GM08714 (cell line): ENCODE measurements at regions not wholly inside any gene's neighbourhood (a gene's known extent, or its start where the extent isn't known, plus 50 kb on each side); places are given as distances from the start of the nearest gene placed in this dataset.

ENCODE experiments used
- H3K4me3 ChIP-seq: fragments of 200-500 bp; sonication (Bioruptor generic); 2 replicates; pipeline ENCODE4 v1.5.1; 2014; ENCODE audit warnings: mild to moderate bottlenecking, low read length, inconsistent platforms
- ZNF274 ChIP-seq: IDR thresholded peaks from 2 replicates; pipeline ENCODE4 v1.6.1; 2012; ENCODE audit warnings: mild to moderate bottlenecking, low read depth, low read length

DNA sequence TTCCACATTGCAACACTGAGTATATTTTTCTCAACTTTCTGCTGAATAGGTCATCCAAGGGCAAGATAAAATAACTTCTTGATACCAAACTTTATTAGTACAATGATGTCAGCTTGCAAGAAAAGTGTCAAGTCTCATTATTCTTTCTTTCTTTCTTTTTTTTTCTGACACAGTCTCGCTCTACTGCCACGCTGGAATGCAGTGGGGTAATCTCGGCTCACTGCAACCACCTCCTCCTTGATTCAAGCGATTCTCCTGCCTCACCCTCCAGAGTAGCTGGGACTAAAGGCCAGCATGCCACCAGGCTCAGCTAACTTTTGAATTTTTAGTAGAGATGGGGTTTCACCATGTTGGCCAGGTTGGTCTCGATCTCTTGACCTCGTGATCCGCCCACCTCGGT lies 523.4 kb downstream of the FSCB start:
- no peak overlapping the region for H3K4me3 ChIP-seq
- TF ChIP-seq ZNF274 = no peak

DNA sequence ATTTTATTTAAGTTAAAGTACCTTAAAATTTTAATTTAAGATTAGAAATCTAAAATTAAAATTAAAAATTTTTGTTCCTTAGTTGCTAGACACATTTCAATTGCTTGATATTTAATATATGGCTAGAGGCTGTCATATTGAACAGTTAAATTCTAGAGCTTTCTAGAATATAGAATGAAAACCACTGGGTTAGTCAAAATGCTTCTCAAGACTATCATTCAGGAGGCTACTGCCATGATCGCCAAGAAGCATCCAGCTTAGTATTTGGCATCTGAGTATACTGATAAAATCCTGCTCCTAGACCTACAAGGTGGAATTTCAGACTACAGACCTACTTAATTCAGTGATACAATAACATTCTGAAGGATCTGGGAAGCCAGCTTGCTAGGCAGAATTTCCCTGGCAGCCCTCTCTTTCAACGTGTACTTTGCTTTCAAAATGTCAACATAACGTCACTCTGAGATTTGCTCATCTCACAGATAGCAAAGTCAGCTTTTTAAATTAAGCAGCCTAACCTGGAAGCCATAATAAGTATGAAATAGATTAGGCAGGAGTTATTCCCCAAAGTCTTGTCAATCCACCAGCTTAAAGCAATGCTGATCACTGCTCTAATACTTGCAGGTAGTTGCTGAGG lies 525.8 kb downstream of the FSCB start:
- H3K4me3 ChIP-seq = no peak overlapping the region
- no peak for TF ChIP-seq ZNF274

DNA sequence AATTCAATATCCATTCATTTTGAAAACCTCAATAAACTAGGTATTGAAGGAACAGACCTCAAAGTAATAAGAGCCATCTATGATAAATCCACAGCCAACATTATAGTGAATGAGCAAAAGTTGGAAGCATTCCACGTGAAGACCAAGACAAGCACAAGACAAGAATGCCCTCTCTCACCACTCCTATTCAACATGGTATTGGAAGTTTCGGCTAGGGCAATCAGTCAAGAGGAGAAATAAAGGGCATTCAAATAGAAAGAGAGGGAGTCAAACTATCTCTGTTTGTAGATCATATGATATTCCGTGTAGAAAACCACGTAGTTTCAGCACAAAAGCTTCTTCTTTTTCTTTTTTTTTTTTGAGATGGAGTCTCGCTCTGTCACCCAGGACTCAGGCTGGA lies 550.3 kb downstream of the FSCB start:
- no peak for TF ChIP-seq ZNF274
- no peak overlapping the region for H3K4me3 ChIP-seq

- TF ChIP-seq ZNF274 = no peak
Measured at GRCh38 chr14:43949400-43949799, 557.7 kb downstream of the FSCB start.

DNA sequence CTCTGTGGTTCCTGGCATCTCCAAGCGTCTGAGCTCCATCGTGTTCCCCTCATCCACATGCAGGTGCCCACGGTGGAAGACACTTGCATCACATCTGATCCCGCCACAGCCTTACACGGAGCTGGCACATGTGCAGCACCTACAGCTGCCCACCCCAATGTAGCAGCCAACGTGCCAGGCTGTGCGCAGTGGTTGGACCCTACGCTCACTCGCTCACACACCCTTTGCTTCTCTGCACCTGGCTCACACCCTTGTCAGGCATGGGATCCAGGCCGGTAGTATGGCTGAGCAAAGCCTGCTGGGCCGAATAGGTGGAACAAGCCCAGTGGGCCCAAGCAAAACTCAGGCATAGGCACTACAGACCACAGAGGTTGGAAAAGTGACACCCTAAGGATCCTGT lies 567.2 kb downstream of the FSCB start:
- no peak for TF ChIP-seq ZNF274

More at GRCh38 chr14:43949400-43949799, 557.7 kb downstream of the FSCB start:
- H3K4me3 ChIP-seq = no peak overlapping the region

GRCh38 chr14:43938588-43939281 lies 568.3 kb downstream of the FSCB start:
- H3K4me3 ChIP-seq = no peak overlapping the region
- no peak for TF ChIP-seq ZNF274

More for the DNA sequence above, 567.2 kb downstream of the FSCB start:
- no peak overlapping the region for H3K4me3 ChIP-seq

DNA sequence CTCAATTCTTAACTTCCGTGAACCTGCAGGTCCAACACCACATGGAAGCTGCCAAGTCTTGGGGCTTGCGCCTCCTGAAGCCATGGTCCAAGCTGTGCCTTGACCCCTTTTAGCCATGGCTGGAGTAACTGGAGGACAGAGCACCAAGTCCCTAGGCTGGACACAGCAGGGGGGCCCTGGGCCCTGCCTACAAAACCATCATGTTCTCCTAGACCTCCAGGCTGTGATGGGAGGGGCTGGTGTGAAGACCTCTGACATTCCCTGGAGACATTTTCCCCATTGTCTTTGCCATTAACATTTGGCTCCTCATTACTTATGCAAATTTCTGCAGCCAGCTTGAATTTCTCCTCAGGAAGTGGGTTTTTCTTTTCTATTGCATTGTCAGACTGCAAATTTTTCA lies 570.1 kb downstream of the FSCB start:
- H3K4me3 ChIP-seq = no peak overlapping the region
- no peak for TF ChIP-seq ZNF274

DNA sequence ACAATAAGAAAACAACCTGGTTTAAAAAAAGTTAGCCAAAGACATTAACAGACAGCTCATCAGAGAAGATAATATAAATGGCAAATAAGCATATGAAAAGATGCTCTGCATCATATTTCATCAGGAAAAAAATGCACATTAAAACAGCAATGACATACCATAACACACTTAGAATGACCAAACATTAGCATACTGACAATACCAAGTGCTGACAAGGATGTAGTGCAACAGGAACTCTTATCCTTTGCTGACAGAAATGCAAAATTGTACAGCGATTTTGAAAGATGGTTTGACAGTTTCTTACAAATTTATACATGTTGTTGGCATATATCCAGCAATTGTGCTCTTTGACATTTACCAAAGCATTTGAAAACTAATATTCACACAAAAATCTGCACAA lies 573.0 kb downstream of the FSCB start:
- no peak overlapping the region for H3K4me3 ChIP-seq
- TF ChIP-seq ZNF274 = no peak

DNA sequence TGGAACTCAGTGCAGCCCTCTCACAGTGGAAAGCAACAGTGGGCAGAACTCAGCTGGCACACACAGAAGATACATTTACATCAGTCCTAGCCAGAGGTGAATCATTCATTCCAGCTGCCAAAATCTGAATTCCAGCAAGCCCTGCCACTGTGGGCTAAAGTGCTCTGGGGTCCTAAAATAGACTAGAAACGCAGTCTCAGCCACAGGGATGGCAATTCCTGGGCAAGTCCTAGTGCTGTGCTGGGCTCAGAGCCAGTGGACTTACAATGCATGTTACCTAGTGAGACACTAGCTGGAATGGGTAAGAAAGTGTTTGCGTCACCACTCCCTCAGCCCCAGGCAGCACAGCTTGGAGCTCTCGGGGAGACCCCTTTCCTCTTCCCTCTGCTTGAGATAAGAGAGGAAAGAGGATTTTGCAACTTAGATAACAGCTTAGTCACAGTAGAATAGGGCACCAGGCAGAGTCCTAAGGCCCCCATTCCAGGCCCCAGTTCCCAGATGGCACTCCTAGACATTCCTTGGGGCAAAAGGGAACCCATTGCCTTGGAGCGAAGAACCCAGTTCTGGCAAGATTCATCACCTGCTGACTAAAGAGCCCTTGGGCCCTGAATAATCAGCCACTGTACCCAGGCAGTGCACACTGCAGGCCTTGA lies 592.9 kb downstream of the FSCB start:
- H3K4me3 ChIP-seq = no peak overlapping the region
- TF ChIP-seq ZNF274 = no peak

GRCh38 chr14:43903209-43903608 lies 603.9 kb downstream of the FSCB start:
- TF ChIP-seq ZNF274 = no peak
- no peak overlapping the region for H3K4me3 ChIP-seq

DNA sequence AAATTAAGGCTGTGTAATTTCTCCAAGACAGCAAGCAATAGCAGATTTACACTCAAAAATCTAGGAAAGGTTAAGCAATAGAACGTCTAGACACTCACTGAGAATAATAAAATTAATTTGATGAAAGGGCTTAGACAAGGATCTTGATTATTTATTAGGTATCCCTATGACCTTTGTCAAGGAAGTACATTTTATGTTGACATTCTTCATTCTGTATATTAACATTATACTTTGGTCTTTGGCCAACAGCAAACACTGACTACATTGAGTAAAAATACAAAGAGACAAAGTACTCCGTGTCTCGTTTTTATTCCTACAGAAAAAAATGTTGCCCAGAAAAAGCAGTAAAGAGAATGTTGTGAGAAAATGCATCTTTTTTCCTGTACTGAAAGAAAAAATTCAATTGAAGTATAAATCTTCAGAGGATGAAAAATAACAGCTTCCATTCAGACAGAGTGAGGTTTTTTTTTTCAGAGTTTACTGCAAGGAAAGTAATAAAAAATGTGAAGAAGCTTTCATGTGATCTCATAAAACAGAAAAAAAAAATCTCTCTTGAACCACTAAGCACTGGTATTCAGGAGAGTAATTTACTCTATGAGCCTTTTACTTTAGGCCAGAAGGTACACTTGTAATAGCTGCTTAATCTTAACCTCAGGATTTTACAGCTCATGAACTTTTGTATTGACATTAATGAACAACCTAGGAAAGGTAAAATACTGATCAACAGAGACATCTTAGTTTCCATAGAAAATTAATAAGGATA lies 605.0 kb downstream of the FSCB start:
- TF ChIP-seq ZNF274 = no peak
- H3K4me3 ChIP-seq = no peak overlapping the region

GRCh38 chr14:43900173-43900655 lies 606.9 kb downstream of the FSCB start:
- no peak overlapping the region for H3K4me3 ChIP-seq
- TF ChIP-seq ZNF274 = no peak

DNA sequence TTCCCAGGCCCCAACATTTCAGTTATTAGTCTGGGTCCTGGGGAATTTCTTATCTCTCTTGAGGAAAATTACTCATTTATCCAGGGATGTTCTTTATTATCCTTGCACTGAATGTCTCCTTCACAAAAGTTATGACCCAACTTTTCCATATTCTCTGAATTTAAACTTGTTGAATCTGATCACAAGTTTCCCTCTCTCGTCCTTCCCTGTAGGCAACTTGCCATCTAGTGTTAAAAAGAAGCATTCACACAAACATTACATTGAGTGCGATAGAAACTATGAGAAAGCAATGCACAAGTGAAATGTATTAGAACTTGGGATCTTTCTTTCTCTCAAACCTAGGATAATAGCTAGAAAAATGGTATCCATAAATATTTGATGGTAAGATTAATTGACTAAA lies 608.4 kb downstream of the FSCB start:
- TF ChIP-seq ZNF274 = no peak
- H3K4me3 ChIP-seq = no peak overlapping the region

- TF ChIP-seq ZNF274 = no peak
- no peak overlapping the region for H3K4me3 ChIP-seq
Measured at GRCh38 chr14:43896044-43896443, 611.0 kb downstream of the FSCB start.

- TF ChIP-seq ZNF274 = no peak
- no peak overlapping the region for H3K4me3 ChIP-seq
Measured at GRCh38 chr14:43894534-43894933, 612.5 kb downstream of the FSCB start.
